Rectal smooth muscle tissue (tissue), 1 donor: ENCODE measurements at regions not wholly inside any gene's neighbourhood (a gene's known extent, or its start where the extent isn't known, plus 50 kb on each side); places are given as distances from the start of the nearest gene placed in this dataset.

Experiments used
- H3K27ac ChIP-seq: one replicate; pipeline ENCODE4 v1.7.0; 2013; ENCODE audit warnings: low read depth, low read length, inconsistent platforms
- H3K27me3 ChIP-seq: one replicate; pipeline ENCODE4 v1.7.0; 2013; ENCODE audit warnings: low read length; ENCODE audit not compliant: control insufficient read depth, insufficient read depth
- H3K36me3 ChIP-seq: one replicate; pipeline ENCODE4 v1.7.0; 2013; ENCODE audit warnings: low read length; ENCODE audit not compliant: control insufficient read depth, insufficient read depth
- H3K4me1 ChIP-seq: one replicate; pipeline ENCODE4 v1.7.0; 2013; ENCODE audit warnings: low read length; ENCODE audit not compliant: control insufficient read depth, insufficient read depth
- H3K4me3 ChIP-seq: one replicate; pipeline ENCODE4 v1.7.0; 2013; ENCODE audit warnings: low read length
- H3K9ac ChIP-seq: one replicate; pipeline ENCODE4 v1.7.0; 2013; ENCODE audit warnings: low read length

GRCh38 chr2:566379-567313, 110.6 kb downstream of the TMEM18 start:
- Histone ChIP-seq H3K36me3 (no peaks in the 10 kb centered on the region), H3K4me1 (no peaks in the 10 kb centered on the region), H3K27me3 (no peaks in the 10 kb centered on the region), H3K4me3 (no peak overlapping the region), H3K27ac (no peak overlapping the region), H3K9ac (no peak overlapping the region)

GRCh38 chr2:564471-565181, 112.6 kb downstream of the TMEM18 start:
- Histone ChIP-seq H3K4me1 (no peaks in the 10 kb centered on the region), H3K36me3 (no peaks in the 10 kb centered on the region), H3K27me3 (no peaks in the 10 kb centered on the region)

GRCh38 chr2:563512-563911, 113.7 kb downstream of the TMEM18 start:
- Histone ChIP-seq H3K9ac (no peak overlapping the region), H3K27ac (no peak overlapping the region), H3K4me1 (no peaks in the 10 kb centered on the region), H3K4me3 (no peak overlapping the region), H3K27me3 (no peaks in the 10 kb centered on the region), H3K36me3 (no peaks in the 10 kb centered on the region)

More at GRCh38 chr2:564471-565181, 112.6 kb downstream of the TMEM18 start:
- Histone ChIP-seq H3K4me3 (no peak overlapping the region), H3K27ac (no peak overlapping the region), H3K9ac (no peak overlapping the region)

GRCh38 chr2:562391-563364, 114.5 kb downstream of the TMEM18 start:
- Histone ChIP-seq H3K4me3 (no peak overlapping the region), H3K27ac (no peak overlapping the region), H3K27me3 (no peaks in the 10 kb centered on the region), H3K36me3 (no peaks in the 10 kb centered on the region), H3K4me1 (no peaks in the 10 kb centered on the region), H3K9ac (no peak overlapping the region)

- no peak overlapping the region for H3K27ac ChIP-seq
- no peak overlapping the region for H3K9ac ChIP-seq
- H3K27me3 ChIP-seq, result no peaks in the 10 kb centered on the region
- no peaks in the 10 kb centered on the region for H3K4me1 ChIP-seq
- no peaks in the 10 kb centered on the region for H3K36me3 ChIP-seq
- no peak overlapping the region for H3K4me3 ChIP-seq
These were observed 118.3 kb downstream of the TMEM18 start for GRCh38 chr2:558879-559278.

- no peaks in the 10 kb centered on the region for H3K36me3 ChIP-seq
- no peaks in the 10 kb centered on the region for H3K27me3 ChIP-seq
- no peak overlapping the region for H3K9ac ChIP-seq
- no peak overlapping the region for H3K4me3 ChIP-seq
- H3K27ac ChIP-seq, result no peak overlapping the region
- H3K4me1 ChIP-seq, result no peaks in the 10 kb centered on the region
These were observed 118.9 kb downstream of the TMEM18 start for GRCh38 chr2:558302-558642.

GRCh38 chr2:557635-558301, 119.4 kb downstream of the TMEM18 start:
- H3K4me3 ChIP-seq, result no peak overlapping the region
- H3K36me3 ChIP-seq, result no peaks in the 10 kb centered on the region
- H3K27ac ChIP-seq, result no peak overlapping the region
- no peaks in the 10 kb centered on the region for H3K4me1 ChIP-seq
- no peaks in the 10 kb centered on the region for H3K27me3 ChIP-seq
- H3K9ac ChIP-seq, result no peak overlapping the region

GRCh38 chr2:556485-556884, 120.7 kb downstream of the TMEM18 start:
- no peaks in the 10 kb centered on the region for H3K27me3 ChIP-seq
- no peak overlapping the region for H3K9ac ChIP-seq
- no peak overlapping the region for H3K27ac ChIP-seq
- H3K4me3 ChIP-seq, result no peak overlapping the region
- H3K4me1 ChIP-seq, result no peaks in the 10 kb centered on the region
- H3K36me3 ChIP-seq, result no peaks in the 10 kb centered on the region

GRCh38 chr2:555164-555922, 121.9 kb downstream of the TMEM18 start:
- H3K9ac ChIP-seq, result no peak overlapping the region
- H3K36me3 ChIP-seq, result no peaks in the 10 kb centered on the region
- H3K27me3 ChIP-seq, result no peaks in the 10 kb centered on the region
- no peaks in the 10 kb centered on the region for H3K4me1 ChIP-seq
- H3K4me3 ChIP-seq, result no peak overlapping the region
- no peak overlapping the region for H3K27ac ChIP-seq

GRCh38 chr2:554444-554843, 122.8 kb downstream of the TMEM18 start:
- H3K4me3 ChIP-seq, result no peak overlapping the region
- no peaks in the 10 kb centered on the region for H3K4me1 ChIP-seq
- no peak overlapping the region for H3K27ac ChIP-seq
- no peaks in the 10 kb centered on the region for H3K36me3 ChIP-seq
- no peaks in the 10 kb centered on the region for H3K27me3 ChIP-seq
- H3K9ac ChIP-seq, result no peak overlapping the region

- Histone ChIP-seq H3K36me3 (no peaks in the 10 kb centered on the region), H3K4me3 (no peak overlapping the region), H3K9ac (no peak overlapping the region), H3K27ac (no peak overlapping the region), H3K4me1 (no peaks in the 10 kb centered on the region), H3K27me3 (no peaks in the 10 kb centered on the region)
These were observed 124.3 kb downstream of the TMEM18 start for GRCh38 chr2:552906-553305.
